ENCODE measurements at regions not wholly inside any gene's neighbourhood (a gene's known extent, or its start where the extent isn't known, plus 50 kb on each side); places are given as distances from the start of the nearest gene placed in this dataset.

GRCh38 chr9:115170358-115171073 is 52.6 kb upstream of the TNC start:
- TF ChIP-seq CTCF (IDR thresholded peaks at IDR 0.05; ENCODE audit: insufficient read depth, low read length, poor library complexity, severe bottlenecking): no peak
- no peak for TF ChIP-seq EZH2phosphoT487 (conservative IDR thresholded peaks at IDR 0.05; ENCODE audit: low read length)
